IMR-90 (cell line): ENCODE measurements at regions not wholly inside any gene's neighbourhood (a gene's known extent, or its start where the extent isn't known, plus 50 kb on each side); places are given as distances from the start of the nearest gene placed in this dataset.

Source experiments
- ATAC-seq: fragments of 200-7000 bp; cut with Tn5 transposase; 2 replicates; pipeline ENCODE4 v1.9.1; 2020; ENCODE audit warnings: low read depth, mild to moderate bottlenecking, moderate library complexity
- BruUV-seq: library from RNA; stranded (reverse); fragments of 400-500 nt; replicated peaks from 2 replicates; lab custom pipeline; 2021; lab: Mats Ljungman, UMichigan
- CTCF ChIA-PET: fragments of 300-600 bp; formaldehyde crosslinking; extraction: SDS; loops from one replicate; lab custom pipeline; 2021; ENCODE audit warnings: antibody characterized with exemption; lab: Yijun Ruan, JAX
- POLR2A ChIA-PET: fragments of 300-600 bp; sonication (Branson Sonifier 250); formaldehyde crosslinking; loops from one replicate; lab custom pipeline; 2022; ENCODE audit warnings: antibody characterized with exemption; ENCODE audit not compliant: unreplicated experiment; lab: Charles Lee
- DNase-seq: peaks from one replicate; pipeline ENCODE4 v3.0.0; 2013
- H2AFZ ChIP-seq: replicated peaks from 2 replicates; pipeline ENCODE3; 2013; ENCODE audit warnings: low read length, mild to moderate bottlenecking; ENCODE audit not compliant: poor library complexity
- H2AK5ac ChIP-seq: 2 replicates; pipeline ENCODE4 v1.6.1; 2013; ENCODE audit warnings: low read depth, low read length, inconsistent platforms
- H2AK9ac ChIP-seq: replicated peaks from 2 replicates; pipeline ENCODE3; 2013; ENCODE audit warnings: mild to moderate bottlenecking, low read depth, low read length, moderate library complexity; ENCODE audit not compliant: poor library complexity
- H2BK120ac ChIP-seq: 2 replicates; pipeline ENCODE4 v1.6.1; 2013; ENCODE audit warnings: low read depth, low read length, inconsistent platforms
- H2BK15ac ChIP-seq: 3 replicates; pipeline ENCODE4 v1.6.1; 2013; ENCODE audit warnings: low read depth, low read length, inconsistent platforms
- H2BK20ac ChIP-seq: 2 replicates; pipeline ENCODE4 v1.6.1; 2013; ENCODE audit warnings: low read depth, mild to moderate bottlenecking, inconsistent platforms, low read length, moderate library complexity
- H2BK5ac ChIP-seq: 2 replicates; pipeline ENCODE4 v1.6.1; 2013; ENCODE audit warnings: mild to moderate bottlenecking, low read depth, low read length, inconsistent platforms; ENCODE audit not compliant: poor library complexity, severe bottlenecking
- H3K14ac ChIP-seq: replicated peaks from 2 replicates; pipeline ENCODE4 v1.6.1; 2013; ENCODE audit warnings: low read depth, low read length, inconsistent platforms
- H3K18ac ChIP-seq: 2 replicates; pipeline ENCODE4 v1.6.1; 2013; ENCODE audit warnings: low read depth, low read length, control low read depth
- H3K23ac ChIP-seq: 2 replicates; pipeline ENCODE4 v1.6.1; 2013; ENCODE audit warnings: low read depth, low read length, inconsistent platforms
- H3K27ac ChIP-seq: 2 replicates; pipeline ENCODE4 v1.5.1; 2013; ENCODE audit warnings: mild to moderate bottlenecking, control low read depth, low read length; ENCODE audit not compliant: insufficient read depth
- H3K27me3 ChIP-seq: 2 replicates; pipeline ENCODE4 v1.6.1; 2013; ENCODE audit warnings: low read length; ENCODE audit not compliant: control insufficient read depth, insufficient read depth
- H3K36me3 ChIP-seq: 2 replicates; pipeline ENCODE4 v1.6.1; 2013; ENCODE audit warnings: low read length, mixed read lengths; ENCODE audit not compliant: control insufficient read depth, insufficient read depth
- H3K4ac ChIP-seq: 2 replicates; pipeline ENCODE4 v1.6.1; 2013; ENCODE audit warnings: low read depth, low read length, inconsistent platforms
- H3K4me1 ChIP-seq: 2 replicates; pipeline ENCODE4 v1.6.1; 2013; ENCODE audit warnings: low read length, mixed read lengths; ENCODE audit not compliant: control insufficient read depth, insufficient read depth
- H3K4me2 ChIP-seq: 2 replicates; pipeline ENCODE4 v1.6.1; 2013; ENCODE audit warnings: low read depth, mild to moderate bottlenecking, control low read depth, low read length, moderate library complexity
- H3K4me3 ChIP-seq: 2 replicates; pipeline ENCODE4 v1.5.1; 2013; ENCODE audit warnings: low read depth, mild to moderate bottlenecking, control low read depth, low read length, moderate library complexity; ENCODE audit not compliant: insufficient read depth
- H3K56ac ChIP-seq: 2 replicates; pipeline ENCODE4 v1.6.1; 2013; ENCODE audit warnings: low read length, inconsistent platforms; ENCODE audit not compliant: insufficient read depth; ENCODE audit errors: extremely low read depth
- H3K79me1 ChIP-seq, 2 experiments: 2 replicates each; pipeline ENCODE4 v1.6.1; 2013; ENCODE audit warnings: low read length in 2 of 2, inconsistent platforms in 1 of 2, low read depth in 1 of 2
- H3K9ac ChIP-seq: 2 replicates; pipeline ENCODE4 v1.6.1; 2013; ENCODE audit warnings: low read depth, low read length, control low read depth
- H3K9me1 ChIP-seq: 2 replicates; pipeline ENCODE4 v1.6.1; 2013; ENCODE audit warnings: low read length, inconsistent platforms; ENCODE audit not compliant: insufficient read depth
- H3K9me3 ChIP-seq: 2 replicates; pipeline ENCODE4 v1.6.1; 2013; ENCODE audit warnings: low read length; ENCODE audit not compliant: control insufficient read depth, insufficient read depth
- H4K20me1 ChIP-seq: 2 replicates; pipeline ENCODE4 v1.6.1; 2013; ENCODE audit warnings: low read length, inconsistent platforms; ENCODE audit not compliant: insufficient read depth
- H4K5ac ChIP-seq: 2 replicates; pipeline ENCODE4 v1.6.1; 2013; ENCODE audit warnings: mild to moderate bottlenecking, low read depth, low read length, control low read depth
- H4K8ac ChIP-seq, 2 experiments: 2 replicates each; pipeline ENCODE4 v1.6.1; 2013; ENCODE audit warnings: low read depth in 2 of 2, low read length in 2 of 2, control low read depth in 1 of 2, inconsistent platforms in 1 of 2
- H4K91ac ChIP-seq: 2 replicates; pipeline ENCODE4 v1.6.1; 2013; ENCODE audit warnings: low read depth, low read length, inconsistent platforms; ENCODE audit not compliant: insufficient read depth
- POLR2A ChIP-seq: IDR thresholded peaks from 2 replicates; pipeline ENCODE4 v1.6.1; 2012; ENCODE audit warnings: mild to moderate bottlenecking, low read depth, low read length
- WGBS, 2 experiments: methylation state at CpG; one replicate each; pipeline versions ENCODE4 v1.1.5 to v1.1.7; 2013; ENCODE audit warnings: missing lambda C conversion rate in 2 of 2; ENCODE audit not compliant: insufficient read length in 1 of 2; ENCODE audit errors: extremely low coverage in 2 of 2; 5-methylcytosine and 5-hydroxymethylcytosine counted together
- dilution Hi-C: fragments of 300-500 bp; cut with HindIII; formaldehyde crosslinking; loops from one replicate; pipeline ENCODE4 v1.14.3; 2018; ENCODE audit warnings: low sequenced_read_pairs; ENCODE audit not compliant: unreplicated experiment
- in situ Hi-C: fragments of 300-500 bp; cut with MboI; formaldehyde crosslinking; loops from 3 replicates; pipeline ENCODE4 v1.14.3; 2019; ENCODE audit warnings: low sequenced_read_pairs, inconsistent platforms, mixed read lengths
- intact Hi-C: fragments of 100-400 bp; cut with micrococcal nuclease; formaldehyde crosslinking; loops from 2 replicates; pipeline ENCODE4 v1.10.0; 2022

- Histone ChIP-seq H3K27me3 (no peaks in the 10 kb centered on the region), H4K20me1 (no peaks in the 10 kb centered on the region), H4K5ac (no peak overlapping the region), H3K4ac (no peak overlapping the region), H3K4me1 (no peaks in the 10 kb centered on the region), H2BK20ac (no peak overlapping the region), H3K4me2 (no peak overlapping the region), H3K9me3 (no peaks in the 10 kb centered on the region; the same call in 1 of the 2 replicates), H2AK5ac (no peak overlapping the region), H2BK120ac (no peak overlapping the region), H3K14ac (no peak overlapping the region), H4K8ac (no peak overlapping the region), H2BK5ac (no peak overlapping the region), H3K79me1 (no peaks in the 10 kb centered on the region), H3K4me3 (no peak overlapping the region), H3K23ac (no peak overlapping the region), H2AK9ac (no peak overlapping the region), H3K18ac (no peak overlapping the region), H3K9me1 (no peaks in the 10 kb centered on the region), H2BK15ac (no peak overlapping the region), H3K27ac (no peak overlapping the region), H2AFZ (no peak overlapping the region), H3K56ac (no peak overlapping the region), H3K9ac (no peak overlapping the region), H4K91ac (no peak overlapping the region), H3K36me3 (no peaks in the 10 kb centered on the region)
- ATAC-seq: no peak
- CTCF ChIA-PET: no interaction called here
- dilution Hi-C loops (no loop called here), intact Hi-C loops (no loop called here), in situ Hi-C loops (no loop called here)
- POLR2A ChIA-PET: no interaction called here
- no TSS peak for BruUV-seq
- no peak for TF ChIP-seq POLR2A
- no peak for DNase-seq
- no CpG with 5 or more reads among the region's 2 CpGs for WGBS, 2 experiments
Observed at GRCh38 chr16:61379311-61379710, 656.9 kb downstream of the CDH8 start.
